GM18868 (cell line): ENCODE measurements at regions not wholly inside any gene's neighbourhood (a gene's known extent, or its start where the extent isn't known, plus 50 kb on each side); places are given as distances from the start of the nearest gene placed in this dataset.
"Not testable (repeated sequence)": the region's sequence is repeated elsewhere in the genome, so short reads cannot be mapped to it uniquely, and the experiment has no call there.

Experiments used
- ATAC-seq: cut with Tn5 transposase; IDR thresholded peaks from one replicate; pipeline ENCODE4 v1.9.1; 2021; ENCODE audit warnings: mild to moderate bottlenecking, moderate library complexity; ENCODE audit not compliant: unreplicated experiment

DNA sequence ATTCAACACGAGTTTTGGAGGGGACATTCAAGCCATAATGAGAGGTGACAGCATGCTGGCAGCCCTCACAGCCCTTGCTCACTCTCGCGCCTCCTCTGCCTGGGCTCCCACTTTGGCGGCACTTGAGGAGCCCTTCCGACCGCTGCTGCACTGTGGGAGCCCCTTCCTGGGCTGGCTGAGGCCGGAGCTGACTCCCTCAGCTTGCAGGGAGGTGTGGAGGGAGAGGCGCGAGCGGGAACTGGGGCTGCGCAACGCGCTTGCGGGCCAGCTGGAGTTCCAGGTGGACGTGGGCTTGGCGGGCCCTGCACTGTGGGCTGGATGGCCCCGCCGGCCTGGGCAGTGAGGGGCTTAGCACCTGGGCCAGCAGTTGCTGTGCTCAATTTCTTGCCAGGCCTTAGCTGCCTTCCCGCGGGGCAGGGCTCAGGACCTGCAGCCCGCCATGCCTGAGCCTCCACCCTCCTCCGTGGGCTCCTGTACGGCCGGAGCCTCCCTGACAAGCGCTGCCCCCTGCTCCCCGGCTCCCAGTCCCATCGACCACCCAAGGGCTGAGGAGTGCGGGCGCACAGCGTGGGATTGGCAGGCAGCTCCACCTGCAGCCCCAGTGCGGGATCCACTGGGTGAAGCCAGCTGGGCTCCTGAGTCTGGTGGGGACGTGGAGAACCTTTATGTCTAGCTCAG, 123.3 kb downstream of the EFNB1 start:
- ATAC-seq = not testable (repeated sequence)

DNA sequence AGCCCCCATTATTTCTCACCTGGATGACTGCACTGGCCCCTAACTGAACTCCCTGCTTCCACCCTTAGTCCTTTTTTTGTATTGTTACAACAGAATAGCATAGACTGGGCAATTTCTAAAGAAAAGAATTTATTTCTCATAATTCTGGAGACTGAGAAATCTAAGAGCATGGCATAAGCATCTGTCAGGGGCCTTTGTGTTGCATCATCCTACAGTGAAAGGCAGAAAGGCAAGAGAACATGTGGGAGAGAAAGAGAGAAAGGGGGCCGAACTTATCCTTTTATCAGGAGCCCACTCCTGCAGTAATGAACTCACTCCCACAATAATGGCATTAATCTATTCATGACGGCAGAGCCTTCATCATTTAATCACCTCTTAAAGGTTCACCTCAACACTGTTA, 122.1 kb downstream of the EFNB1 start:
- no peak for ATAC-seq

DNA sequence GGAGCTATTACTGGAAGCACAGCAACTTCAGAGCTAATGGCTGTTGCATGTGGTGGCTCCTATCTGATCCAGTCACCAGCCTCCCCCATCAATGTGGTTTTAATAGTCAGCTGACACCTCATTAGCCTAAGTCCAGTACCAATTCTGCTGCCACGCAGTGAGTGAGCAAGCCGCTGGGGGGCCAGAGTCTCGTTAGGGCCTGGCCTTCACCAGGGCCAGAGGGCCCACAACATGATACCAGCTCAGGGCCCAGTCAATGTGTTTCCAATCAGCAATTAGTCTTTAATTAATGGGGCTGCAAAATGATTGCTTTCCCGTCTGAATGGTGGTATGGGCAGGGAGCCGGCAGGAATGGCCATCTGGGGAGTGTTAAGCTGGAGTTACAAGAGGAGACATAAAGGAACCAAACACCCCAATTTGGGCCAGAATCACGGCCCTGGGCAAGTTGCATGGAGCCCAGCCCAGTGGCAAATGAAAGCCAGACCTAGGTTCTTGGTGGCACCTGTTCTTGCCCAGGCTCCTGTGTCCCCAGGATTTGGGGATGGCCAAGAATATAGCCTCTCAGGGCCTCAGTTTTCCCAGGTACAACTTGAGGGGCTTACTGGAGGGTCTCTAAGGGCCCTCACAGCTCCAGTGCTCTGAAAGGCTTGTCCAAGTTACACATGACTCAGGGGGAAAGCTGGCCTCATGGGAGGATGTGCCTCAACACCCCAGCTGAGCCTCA, 119.2 kb downstream of the EFNB1 start:
- no peak for ATAC-seq

DNA sequence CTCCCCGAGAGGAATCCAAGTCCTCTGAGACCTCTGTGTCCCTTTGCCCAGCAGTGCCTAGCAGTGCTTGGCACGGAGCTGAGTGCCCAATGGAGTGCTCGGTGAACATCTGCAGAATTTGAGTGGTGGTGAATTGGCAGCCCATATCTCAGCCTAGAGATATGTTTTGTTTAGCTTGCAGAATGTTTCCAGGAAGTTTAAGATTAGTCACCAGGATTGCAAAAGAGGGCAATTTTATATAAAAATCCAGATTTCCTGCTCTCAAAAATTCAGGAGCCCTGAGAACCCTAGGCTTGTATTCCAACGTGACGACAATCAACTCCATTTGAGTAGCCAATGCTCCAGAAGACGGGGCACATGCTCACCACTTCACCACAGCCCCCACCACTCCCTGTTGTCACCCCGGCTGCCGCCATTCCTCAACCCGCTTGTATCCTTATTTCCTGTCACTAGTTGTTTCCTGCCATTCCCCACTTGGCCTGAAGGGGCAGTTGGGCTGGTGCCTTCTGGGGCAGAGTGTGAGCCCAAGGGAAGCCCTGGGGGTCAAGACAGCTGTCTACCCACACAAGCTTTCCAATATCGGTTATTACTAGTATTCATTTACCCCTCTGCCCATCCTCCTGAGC, 116.9 kb downstream of the EFNB1 start:
- no peak for ATAC-seq

DNA sequence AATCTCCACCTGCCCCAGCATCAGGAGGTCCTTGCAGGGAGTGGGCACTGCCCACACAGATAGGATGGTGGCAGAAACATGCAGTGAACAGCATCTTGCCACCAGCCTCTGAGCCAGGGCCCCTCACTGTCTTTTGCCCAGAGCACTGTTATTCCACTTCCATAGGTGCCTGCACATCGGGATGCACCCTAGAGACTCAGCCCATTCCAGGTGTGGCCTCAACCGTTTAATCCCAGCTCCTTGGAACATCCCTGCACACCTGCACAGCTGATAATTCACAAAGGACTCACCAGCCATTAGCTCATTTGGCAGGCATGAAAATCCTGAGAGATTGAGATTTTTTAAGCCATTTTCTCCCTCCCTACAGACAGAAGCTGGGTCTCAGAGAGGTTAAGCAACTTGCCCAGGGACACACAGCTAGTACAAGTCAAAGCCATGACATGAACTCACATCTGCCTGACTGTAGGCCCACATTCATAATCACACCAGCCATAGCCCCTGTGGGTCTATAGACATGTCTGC, 116.3 kb downstream of the EFNB1 start:
- no peak for ATAC-seq

DNA sequence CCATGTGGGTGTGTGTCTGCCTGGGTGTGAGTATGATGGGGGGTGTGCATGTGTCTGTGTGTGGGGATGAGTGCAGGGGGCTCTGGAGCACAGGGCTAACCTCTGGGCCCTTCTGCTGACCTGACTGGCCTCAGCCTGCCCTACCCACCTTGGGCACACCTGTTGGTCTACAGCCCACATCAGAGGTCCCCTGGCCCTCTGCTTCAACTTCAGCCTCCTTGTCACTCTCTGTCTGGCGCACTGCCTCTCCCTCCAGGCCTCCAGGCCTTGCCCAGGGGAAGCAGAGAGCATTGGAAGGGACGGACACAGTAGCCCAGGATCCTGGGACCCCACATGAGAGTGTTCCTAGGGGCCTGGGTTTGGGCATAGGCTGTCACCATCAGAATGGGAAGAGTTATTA, 115.4 kb downstream of the EFNB1 start:
- ATAC-seq = no peak

DNA sequence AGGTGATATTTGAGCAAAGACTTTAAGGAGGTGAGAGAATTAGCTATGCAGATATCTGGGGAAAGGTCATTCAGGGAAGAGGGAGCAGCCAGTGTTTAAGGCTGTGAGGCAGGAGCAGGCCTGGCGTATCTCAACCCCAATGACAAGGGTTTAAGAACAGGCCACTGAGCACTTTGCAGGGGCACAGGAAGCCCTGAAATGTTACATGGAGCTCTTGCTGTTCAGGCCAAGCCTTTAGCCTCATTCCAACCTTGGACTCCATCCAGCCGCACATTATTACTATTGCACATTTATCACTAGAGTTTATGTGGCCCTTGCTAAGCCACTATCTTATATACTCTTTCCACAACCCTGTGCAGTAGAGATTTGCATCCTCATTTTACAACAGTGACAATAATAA, 114.0 kb downstream of the EFNB1 start:
- ATAC-seq = no peak

DNA sequence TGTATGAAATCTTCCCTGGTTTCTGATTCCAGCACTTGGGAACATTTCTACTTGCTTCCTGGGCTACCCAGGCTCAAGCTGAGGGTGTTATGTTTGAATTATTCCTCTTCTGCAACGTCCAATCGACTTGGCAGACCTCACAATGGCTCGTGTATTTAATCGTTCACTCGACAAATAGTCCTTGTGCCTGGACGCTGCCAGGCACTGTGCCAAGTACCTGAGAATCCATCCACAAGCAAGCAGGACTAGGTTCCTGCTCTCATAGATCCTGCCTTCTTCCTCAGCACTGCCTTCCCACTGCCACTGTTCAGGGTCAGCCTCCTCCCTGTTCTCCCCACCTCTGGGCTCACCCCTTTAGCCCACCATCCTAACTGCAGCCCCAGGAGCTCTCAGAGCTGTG, 113.3 kb downstream of the EFNB1 start:
- no peak for ATAC-seq

DNA sequence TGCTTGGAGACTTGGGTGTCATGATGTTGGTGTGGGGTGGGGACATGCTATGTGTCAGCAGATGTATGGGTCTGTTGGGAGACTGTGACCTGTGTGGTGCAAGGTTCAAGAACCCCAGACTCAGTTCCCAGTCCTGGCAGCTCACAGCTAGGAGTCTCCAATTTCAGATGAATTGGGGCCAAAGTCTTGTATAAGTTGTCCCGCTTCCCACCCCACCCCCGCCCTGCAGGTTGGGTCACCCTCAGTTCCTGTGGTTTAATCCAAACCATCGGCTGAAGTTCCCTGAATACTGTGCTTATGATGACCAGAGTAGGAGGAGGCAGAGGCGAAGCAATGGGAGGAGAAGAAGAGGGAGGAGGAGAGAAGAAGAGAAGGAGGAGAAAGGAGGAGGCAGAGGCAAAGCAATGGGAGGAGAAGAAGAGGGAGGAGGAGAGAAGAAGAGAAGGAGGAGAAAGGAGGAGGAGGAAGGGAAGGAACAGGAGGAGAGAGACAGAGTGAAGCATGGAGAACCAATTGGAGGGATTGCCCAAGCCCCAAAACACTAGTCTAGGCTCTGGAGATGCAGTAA, 112.6 kb downstream of the EFNB1 start:
- ATAC-seq = no peak

DNA sequence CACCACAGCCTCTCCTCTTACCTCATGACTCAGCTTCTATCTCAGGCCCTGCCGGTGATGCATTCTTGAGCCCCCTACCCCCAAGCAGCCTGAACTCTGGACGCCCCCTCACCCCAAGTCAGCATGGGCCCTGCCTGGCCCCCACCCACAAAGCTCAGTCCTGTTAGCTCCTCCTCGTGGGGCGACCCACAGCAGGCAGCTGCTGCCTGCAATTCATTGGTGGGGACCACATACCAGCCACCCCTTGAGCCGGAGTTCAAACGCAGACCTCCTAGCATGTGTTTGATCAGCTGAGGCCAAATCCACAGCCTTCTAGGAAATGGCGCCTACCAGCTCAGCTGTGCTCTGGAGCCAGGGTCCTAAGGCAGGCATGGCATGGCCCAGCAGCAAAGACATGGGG, 111.8 kb downstream of the EFNB1 start:
- ATAC-seq = no peak

DNA sequence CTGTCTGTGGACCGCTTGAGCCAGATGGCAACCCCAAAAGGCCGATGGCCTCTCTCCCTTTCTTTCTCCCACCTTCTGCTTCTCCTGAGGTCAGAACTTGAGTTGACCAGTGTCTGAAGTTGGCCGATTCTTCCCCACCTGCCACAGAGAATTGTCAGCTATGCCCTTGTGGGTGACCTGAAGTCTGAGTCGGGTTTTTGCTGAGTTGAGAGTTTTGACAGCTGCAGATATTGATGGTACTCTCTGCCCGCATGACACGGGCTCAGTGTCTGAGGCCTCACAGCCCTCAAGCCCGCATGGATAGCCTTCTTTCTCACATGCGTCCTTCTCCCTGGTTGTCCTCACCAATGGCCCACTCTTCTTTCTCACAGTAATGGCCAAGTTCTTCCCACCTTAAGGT, 111.0 kb downstream of the EFNB1 start:
- no peak for ATAC-seq

DNA sequence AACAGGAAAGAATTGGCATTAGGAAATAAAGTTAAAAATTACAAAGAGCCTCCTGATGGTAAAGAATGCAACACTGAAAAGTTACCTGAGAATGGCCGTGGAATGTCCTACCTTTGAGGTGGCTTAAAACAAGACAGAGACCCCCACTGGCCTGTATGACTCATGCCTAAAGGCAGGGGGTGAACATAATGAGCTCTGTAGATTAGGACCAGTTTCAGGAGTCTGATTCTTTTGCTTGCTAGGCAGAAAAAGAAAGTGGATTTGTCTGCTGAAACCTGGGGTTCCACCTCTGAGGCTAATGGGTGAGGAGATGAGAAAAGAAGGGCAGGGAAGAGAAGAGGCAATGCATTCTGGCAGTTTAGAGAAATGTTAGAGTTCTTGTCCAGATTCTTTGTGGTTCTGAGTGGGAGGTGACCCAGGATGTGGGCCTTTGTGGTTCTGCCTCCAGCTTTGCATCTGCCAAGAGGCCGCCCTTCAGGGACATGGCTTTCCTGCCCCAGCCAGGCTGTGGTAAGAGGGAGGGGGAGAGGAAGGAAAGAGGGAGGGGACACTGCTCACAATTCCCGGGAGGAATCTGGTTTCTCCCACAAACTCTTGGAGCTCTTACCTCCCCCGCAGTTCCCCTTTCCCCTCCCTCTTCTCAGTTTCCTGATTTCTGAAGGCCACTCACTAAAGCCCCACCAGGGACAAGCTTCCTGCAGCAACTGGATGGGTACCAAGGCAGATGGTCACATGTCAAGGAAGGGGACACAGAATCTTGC, 109.6 kb downstream of the EFNB1 start:
- no peak for ATAC-seq

DNA sequence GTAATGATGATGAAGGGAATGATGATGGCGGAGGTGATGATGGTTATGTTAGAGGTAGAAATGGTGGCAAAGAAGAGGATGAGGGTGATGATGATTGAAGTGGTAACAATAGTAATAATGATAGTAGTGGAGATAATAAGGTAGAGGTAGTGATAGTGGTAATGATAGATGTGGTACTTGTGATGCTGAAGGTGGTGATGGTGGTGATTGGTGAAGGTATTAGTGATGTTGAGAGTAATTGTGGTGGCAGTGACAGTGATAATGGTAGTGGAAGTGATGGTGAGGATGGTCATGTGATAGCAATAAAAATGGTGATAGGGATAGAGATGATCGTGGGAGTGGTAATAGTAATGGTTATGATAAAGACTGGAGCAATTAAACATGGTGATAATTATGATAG, 108.8 kb downstream of the EFNB1 start:
- no peak for ATAC-seq

DNA sequence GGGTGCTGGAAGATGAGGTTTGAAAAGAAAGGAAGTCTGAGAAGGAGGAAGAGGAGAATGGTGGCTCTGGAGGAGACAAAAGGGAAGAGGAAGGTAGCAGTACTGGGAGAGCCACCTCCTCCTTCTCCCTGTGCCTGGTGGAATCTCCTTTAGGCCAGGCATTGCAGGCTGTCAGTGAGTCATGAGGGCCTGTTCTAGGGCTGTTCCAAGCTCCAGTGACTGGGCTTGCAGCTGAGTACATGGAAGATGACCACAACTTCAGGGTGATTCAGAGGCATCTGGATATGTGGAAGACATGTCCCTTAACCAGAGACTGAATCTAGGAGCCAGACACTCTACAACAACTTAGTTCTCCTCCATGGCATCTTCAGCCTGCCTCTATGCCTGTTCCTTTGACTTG, 107.8 kb downstream of the EFNB1 start:
- ATAC-seq = no peak

DNA sequence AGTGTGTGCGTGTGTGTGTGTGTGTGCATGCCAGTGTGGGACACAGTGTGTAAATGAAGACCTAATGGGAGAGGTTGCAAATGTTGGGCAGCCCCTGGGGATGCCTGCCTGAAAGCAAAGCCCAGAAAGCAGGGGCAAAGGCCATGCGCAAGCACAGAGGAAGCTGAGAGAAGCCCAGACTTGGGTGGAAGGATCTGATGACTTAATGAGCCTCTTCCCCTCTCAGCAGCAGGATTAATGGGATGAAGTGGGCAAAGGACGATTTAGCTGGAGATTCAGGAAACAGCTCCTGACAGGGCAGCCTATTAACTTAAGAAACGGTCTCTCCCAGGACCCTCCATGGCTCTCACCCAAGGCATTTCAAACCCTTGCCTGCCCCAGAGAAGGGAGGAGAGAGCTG, 107.3 kb downstream of the EFNB1 start:
- no peak for ATAC-seq

DNA sequence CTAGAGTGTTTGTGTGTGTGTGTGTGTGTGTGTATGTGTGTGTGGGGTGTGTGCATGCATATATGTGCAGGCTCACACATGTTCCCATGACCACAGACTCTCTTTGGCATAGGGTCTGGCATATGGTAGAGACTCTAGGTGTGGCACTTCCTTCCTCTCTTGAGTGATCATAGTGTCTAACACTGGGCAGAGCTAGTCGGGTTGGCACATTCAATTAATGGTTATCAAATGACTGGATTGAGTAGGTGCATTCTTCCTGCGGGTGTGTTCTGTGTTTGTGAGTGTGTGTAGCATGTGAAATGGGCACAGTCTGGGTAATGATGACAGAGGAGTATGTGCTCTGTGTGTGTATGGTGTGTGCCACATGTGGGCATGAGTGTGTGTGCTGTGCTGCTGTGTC, 106.5 kb downstream of the EFNB1 start:
- ATAC-seq = no peak

DNA sequence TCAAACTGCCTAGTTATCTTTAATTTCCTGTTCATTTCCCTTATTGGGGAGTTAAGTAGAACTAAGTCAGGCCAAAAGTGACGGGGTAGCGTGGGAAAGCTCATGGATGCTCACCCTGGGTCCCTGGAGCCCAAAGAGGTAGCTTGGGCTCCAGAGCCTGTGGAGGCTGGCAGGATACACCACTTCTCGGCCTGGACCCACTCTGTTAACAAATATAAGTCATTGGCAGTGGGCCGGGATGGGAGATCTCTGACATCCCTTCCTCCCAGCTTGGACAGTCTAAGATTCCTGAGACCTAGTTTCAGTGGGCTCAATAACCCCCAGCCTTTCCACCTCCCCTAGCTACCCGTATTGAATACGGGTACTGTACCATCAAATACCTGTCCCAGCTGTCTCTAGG, 106.1 kb downstream of the EFNB1 start:
- no peak for ATAC-seq

DNA sequence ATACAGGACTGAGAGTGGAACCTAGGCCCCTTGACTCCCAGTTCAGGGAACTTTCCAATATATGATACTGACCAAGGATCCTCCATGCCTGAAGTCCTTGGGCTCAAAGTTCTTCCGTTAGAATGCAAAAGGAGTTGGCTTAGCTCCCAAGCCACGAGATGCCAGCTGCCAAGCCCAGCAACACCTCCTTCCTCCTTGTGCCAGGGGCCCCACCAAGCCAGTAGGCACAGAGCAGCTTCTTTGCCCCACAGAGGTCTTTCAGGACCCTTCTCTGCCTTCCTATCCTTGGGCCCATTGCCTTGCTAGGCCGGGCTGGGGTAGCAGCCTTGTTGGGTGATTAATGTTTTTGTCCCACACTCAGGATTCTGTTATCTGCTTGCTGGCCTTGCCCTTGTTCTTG, 105.6 kb downstream of the EFNB1 start:
- no peak for ATAC-seq

DNA sequence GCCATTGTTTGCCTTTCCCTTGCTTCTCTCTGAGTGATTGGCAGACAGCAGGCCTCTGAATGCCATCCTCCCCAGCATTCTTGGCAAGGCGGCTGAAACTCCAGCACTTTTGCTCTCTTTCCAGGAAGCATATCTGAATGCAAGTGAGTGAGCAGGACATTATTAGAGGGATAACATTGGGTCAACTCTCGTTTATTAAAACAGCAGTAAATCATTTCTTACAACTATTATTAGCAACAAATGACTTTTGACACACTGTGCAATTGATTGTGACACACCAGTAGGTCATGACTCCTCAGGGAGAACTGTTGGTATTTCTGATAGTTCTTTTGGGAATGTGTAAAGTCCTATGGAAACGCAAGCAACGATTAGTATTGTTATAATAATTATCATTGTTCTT, 103.8 kb downstream of the EFNB1 start:
- ATAC-seq = no peak

DNA sequence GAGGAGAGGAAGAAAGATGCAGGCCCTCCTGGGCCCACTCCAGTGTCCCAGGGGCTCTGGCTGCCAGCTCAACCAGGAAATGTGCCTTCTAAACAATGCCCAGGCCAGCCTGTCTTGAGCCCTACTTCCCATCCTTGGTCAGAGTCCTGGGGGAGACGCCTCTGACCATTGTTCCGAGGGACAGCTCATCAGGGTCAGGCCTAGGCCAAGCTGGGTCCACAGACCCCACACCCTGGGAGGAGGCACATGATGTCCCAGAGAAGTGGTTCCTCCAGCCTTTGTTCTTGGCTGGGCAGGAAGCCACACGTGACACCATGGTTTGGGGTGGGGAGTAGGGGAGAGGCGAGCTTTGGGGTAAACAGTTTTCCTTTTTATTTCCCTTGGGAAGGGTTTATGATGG, 102.5 kb downstream of the EFNB1 start:
- no peak for ATAC-seq
